ENCODE measurements at regions not wholly inside any gene's neighbourhood (a gene's known extent, or its start where the extent isn't known, plus 50 kb on each side); places are given as distances from the start of the nearest gene placed in this dataset.
"Not testable (repeated sequence)": the region's sequence is repeated elsewhere in the genome, so short reads cannot be mapped to it uniquely, and the experiment has no call there.

DNA sequence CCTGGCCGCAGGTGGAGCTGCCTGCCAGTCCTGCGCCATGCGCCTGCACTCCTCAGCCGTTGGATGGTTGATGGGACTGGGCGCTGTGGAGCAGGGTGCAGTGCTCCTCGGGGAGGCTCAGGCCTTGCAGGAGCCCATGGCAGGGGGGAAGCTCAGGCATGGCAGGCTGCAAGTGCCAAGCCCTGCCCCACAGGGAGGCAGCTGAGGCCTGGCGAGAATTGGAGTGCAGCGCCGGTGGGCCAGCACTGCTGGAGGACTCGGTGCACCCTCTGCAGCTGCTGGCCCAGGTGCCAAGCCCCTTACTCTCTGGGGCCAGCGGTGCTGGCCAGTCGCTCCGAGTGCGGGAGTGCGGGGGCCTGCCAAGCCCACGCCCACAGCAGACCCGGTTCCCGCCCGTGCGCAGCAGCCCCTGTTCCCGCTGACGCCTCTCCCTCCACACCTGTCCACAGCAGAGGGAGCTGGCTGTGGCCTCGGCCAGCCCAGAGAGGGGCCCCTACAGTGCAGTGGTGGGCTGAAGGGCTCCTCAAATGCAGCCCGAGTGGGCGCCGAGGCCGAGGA lies 275.9 kb upstream of the FRG1 start:
- ATAC-seq (replicated peaks in 1 of 4) (no peak), DNase-seq (no peak)
- no peaks in the 10 kb centered on the region for H3K27me3 ChIP-seq (replicated peaks in 1 of 2; ENCODE audit: control insufficient read depth in 2 of 2, extremely low read depth in 1 of 2, insufficient read depth in 2 of 2, low read length in 1 of 2)
- no peaks in the 10 kb centered on the region for H3K27me3 Mint-ChIP-seq
- H3K4me3 ChIP-seq (ENCODE audit: control insufficient read depth in 1 of 2, extremely low read depth in 1 of 2, low read length in 1 of 2) = no peak overlapping the region
- H3K36me3 Mint-ChIP-seq = no peaks in the 10 kb centered on the region
- H3K27ac ChIP-seq (ENCODE audit: low read length) = no peak overlapping the region
- no peak overlapping the region for H3K27ac Mint-ChIP-seq
- POLR2A ChIA-PET = no interaction called here
- no peaks in the 10 kb centered on the region for H3K9me3 Mint-ChIP-seq
- H3K9me3 ChIP-seq = no peaks in the 10 kb centered on the region
- no peaks in the 10 kb centered on the region for H3K36me3 ChIP-seq (ENCODE audit: control insufficient read depth in 2 of 2, extremely low read depth in 1 of 2, insufficient read depth in 1 of 2, low read length in 1 of 2)
- H3K4me3 Mint-ChIP-seq = no peak overlapping the region
- no peaks in the 10 kb centered on the region for H3K4me1 ChIP-seq (ENCODE audit: control insufficient read depth in 1 of 2, extremely low read depth in 1 of 2, insufficient read depth in 2 of 2, low read length in 2 of 2)
- no peaks in the 10 kb centered on the region for H3K4me1 Mint-ChIP-seq
- CTCF ChIA-PET = no interaction called here
- 89% methylated on average over 16 of the region's 27 CpGs for WGBS (ENCODE audit: insufficient coverage)

DNA sequence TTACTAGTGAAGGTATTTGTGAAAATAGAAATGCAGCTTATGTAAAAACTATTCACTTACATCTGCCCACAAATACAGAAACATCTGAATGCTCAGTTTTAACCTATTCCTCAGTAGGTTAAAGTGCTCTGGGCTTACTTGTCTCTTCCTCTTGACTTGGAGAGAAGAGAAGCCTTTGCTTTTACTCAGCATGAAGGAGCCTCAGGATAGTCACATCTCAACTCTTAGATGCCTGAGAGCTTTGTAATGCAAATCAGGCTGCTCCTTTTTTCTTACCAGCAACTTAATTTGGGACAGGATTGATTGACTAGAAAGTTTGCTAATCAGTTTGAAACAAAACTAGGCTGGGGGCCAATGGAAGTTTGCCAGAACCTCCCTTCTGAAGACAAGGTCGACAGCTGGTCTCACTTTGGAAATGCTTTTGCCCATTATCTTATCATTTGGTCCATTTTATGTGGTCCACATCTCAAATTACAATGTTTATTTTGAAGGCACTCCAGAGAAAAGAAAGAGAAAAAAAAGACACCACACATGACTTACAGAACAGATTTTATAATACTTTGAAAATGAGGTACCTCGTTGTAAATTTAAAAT lies 274.9 kb upstream of the FRG1 start:
- H3K36me3 Mint-ChIP-seq; POLR2A ChIA-PET; H3K9me3 Mint-ChIP-seq; DNase-seq; CTCF ChIA-PET; H3K4me1 Mint-ChIP-seq; H3K27ac ChIP-seq (ENCODE audit: low read length); H3K27me3 ChIP-seq (replicated peaks in 1 of 2; ENCODE audit: control insufficient read depth in 2 of 2, extremely low read depth in 1 of 2, insufficient read depth in 2 of 2, low read length in 1 of 2); ATAC-seq (replicated peaks in 1 of 4); H3K4me3 ChIP-seq (ENCODE audit: control insufficient read depth in 1 of 2, extremely low read depth in 1 of 2, low read length in 1 of 2); H3K9me3 ChIP-seq; H3K27me3 Mint-ChIP-seq; H3K4me3 Mint-ChIP-seq; H3K27ac Mint-ChIP-seq; H3K4me1 ChIP-seq (ENCODE audit: control insufficient read depth in 1 of 2, extremely low read depth in 1 of 2, insufficient read depth in 2 of 2, low read length in 2 of 2); H3K36me3 ChIP-seq (ENCODE audit: control insufficient read depth in 2 of 2, extremely low read depth in 1 of 2, insufficient read depth in 1 of 2, low read length in 1 of 2): not testable (repeated sequence)
- WGBS (ENCODE audit: insufficient coverage) = no CpG with 5 or more reads among the region's 2 CpGs

DNA sequence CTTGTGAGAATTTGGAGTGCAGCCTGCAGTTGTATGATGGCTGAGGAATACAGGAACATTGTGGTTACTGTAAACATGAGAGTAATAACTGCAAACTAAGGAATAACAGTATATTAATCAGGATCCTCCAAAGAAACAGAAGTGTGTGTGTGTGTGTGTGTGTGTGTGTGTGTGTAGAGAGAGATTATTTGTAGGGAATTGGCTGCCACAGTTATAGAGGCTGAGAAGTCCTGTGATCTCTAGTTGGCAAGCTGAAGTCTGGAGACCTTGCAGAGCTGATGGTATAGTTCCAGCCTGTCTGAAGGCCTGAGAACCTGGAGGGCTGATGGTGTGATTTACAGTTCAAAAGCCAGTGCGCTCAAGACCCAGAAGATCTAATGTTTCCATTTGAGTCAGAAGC lies 273.3 kb upstream of the FRG1 start:
- H3K36me3 Mint-ChIP-seq; POLR2A ChIA-PET; H3K9me3 Mint-ChIP-seq; ATAC-seq (replicated peaks in 1 of 4); H3K36me3 ChIP-seq (ENCODE audit: control insufficient read depth in 2 of 2, extremely low read depth in 1 of 2, insufficient read depth in 1 of 2, low read length in 1 of 2); DNase-seq; H3K4me1 Mint-ChIP-seq; H3K4me3 ChIP-seq (ENCODE audit: control insufficient read depth in 1 of 2, extremely low read depth in 1 of 2, low read length in 1 of 2); H3K27me3 ChIP-seq (replicated peaks in 1 of 2; ENCODE audit: control insufficient read depth in 2 of 2, extremely low read depth in 1 of 2, insufficient read depth in 2 of 2, low read length in 1 of 2); H3K27ac Mint-ChIP-seq; H3K4me3 Mint-ChIP-seq; CTCF ChIA-PET; H3K27ac ChIP-seq (ENCODE audit: low read length); H3K27me3 Mint-ChIP-seq; H3K4me1 ChIP-seq (ENCODE audit: control insufficient read depth in 1 of 2, extremely low read depth in 1 of 2, insufficient read depth in 2 of 2, low read length in 2 of 2); H3K9me3 ChIP-seq: not testable (repeated sequence)
- WGBS (ENCODE audit: insufficient coverage) = no CpG with 5 or more reads among the region's 1 CpG

DNA sequence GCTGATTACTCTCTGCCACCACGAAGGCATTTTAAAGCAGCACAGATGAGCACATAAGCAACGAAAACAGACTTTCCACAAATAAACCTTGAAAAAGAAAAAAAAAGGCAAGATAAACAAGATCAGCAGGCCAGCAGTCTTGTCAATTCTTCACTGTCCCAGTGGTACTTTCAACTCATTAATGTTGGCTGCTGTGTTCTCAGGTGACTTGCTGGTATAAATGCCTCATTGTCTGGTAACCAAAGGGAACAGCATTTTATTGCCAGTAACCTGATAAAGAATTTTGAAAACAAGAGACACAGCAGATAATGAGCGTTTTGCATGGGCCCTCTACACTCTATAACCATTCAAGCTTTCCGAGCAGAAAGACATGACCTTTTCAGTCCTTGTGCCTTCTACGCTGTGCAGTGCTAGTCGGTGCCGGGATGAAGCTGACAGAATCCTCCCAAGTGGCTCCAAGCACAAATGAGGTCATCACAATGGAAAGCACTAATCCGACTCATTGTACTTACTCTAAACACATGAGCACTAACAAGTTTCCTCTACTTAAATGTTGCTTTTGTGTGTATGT lies 242.9 kb upstream of the FRG1 start:
- H3K27me3 Mint-ChIP-seq; H3K27me3 ChIP-seq (replicated peaks in 1 of 2; ENCODE audit: control insufficient read depth in 2 of 2, extremely low read depth in 1 of 2, insufficient read depth in 2 of 2, low read length in 1 of 2); H3K4me3 ChIP-seq (ENCODE audit: control insufficient read depth in 1 of 2, extremely low read depth in 1 of 2, low read length in 1 of 2); H3K4me1 ChIP-seq (ENCODE audit: control insufficient read depth in 1 of 2, extremely low read depth in 1 of 2, insufficient read depth in 2 of 2, low read length in 2 of 2); H3K36me3 Mint-ChIP-seq; H3K27ac ChIP-seq (ENCODE audit: low read length); H3K9me3 ChIP-seq; H3K4me3 Mint-ChIP-seq; H3K36me3 ChIP-seq (ENCODE audit: control insufficient read depth in 2 of 2, extremely low read depth in 1 of 2, insufficient read depth in 1 of 2, low read length in 1 of 2); ATAC-seq (replicated peaks in 1 of 4); H3K4me1 Mint-ChIP-seq; CTCF ChIA-PET; H3K27ac Mint-ChIP-seq; H3K9me3 Mint-ChIP-seq; POLR2A ChIA-PET; DNase-seq: not testable (repeated sequence)
- no CpG with 5 or more reads among the region's 8 CpGs for WGBS (ENCODE audit: insufficient coverage)

DNA sequence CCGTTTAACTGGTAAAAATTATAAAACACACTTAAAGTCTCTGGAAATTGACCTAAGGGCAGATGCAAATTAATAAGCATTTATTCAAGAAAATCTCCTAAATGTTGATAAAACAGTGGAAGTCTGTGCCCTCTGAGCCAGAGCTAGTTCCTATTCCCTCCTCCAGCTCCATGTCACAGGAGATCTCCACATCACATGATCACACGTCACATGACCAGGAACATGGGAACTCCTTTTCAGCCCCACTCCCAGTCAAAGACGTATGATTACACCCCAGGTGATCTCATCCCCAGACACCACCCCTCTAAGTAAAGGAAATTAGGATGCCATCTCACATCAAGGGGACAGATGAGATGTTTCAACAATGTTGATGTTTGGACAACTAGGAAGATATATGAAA lies 237.7 kb upstream of the FRG1 start:
- H3K4me1 ChIP-seq (ENCODE audit: control insufficient read depth in 1 of 2, extremely low read depth in 1 of 2, insufficient read depth in 2 of 2, low read length in 2 of 2); CTCF ChIA-PET; H3K27ac ChIP-seq (ENCODE audit: low read length); H3K27me3 ChIP-seq (replicated peaks in 1 of 2; ENCODE audit: control insufficient read depth in 2 of 2, extremely low read depth in 1 of 2, insufficient read depth in 2 of 2, low read length in 1 of 2); POLR2A ChIA-PET; H3K27me3 Mint-ChIP-seq; H3K4me3 Mint-ChIP-seq; H3K36me3 ChIP-seq (ENCODE audit: control insufficient read depth in 2 of 2, extremely low read depth in 1 of 2, insufficient read depth in 1 of 2, low read length in 1 of 2); H3K27ac Mint-ChIP-seq; H3K9me3 Mint-ChIP-seq; H3K36me3 Mint-ChIP-seq; H3K4me3 ChIP-seq (ENCODE audit: control insufficient read depth in 1 of 2, extremely low read depth in 1 of 2, low read length in 1 of 2); DNase-seq; H3K9me3 ChIP-seq; ATAC-seq (replicated peaks in 1 of 4); H3K4me1 Mint-ChIP-seq: not testable (repeated sequence)
- WGBS (ENCODE audit: insufficient coverage) = no CpG with 5 or more reads among the region's 3 CpGs

DNA sequence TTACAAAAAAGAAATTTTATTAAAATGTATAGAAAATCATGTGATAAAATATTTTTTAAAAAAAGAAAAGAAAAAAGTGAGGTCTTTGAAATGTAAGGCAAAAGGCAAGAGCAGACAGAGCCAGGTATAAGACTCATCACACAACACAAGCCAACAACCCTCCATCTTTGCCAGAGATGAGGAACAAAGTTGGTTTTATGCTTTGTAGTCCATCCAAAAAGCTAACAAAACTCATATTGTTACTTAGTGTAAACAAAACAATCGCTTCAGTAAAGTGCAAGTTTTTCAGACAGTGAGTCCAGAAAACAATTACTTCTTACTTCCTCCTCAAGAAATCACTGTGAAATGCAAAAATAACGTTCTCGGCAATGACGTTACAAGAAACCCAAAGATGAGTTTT lies 233.9 kb upstream of the FRG1 start:
- H3K4me1 ChIP-seq (ENCODE audit: control insufficient read depth in 1 of 2, extremely low read depth in 1 of 2, insufficient read depth in 2 of 2, low read length in 2 of 2); H3K27ac ChIP-seq (ENCODE audit: low read length); DNase-seq; H3K27me3 Mint-ChIP-seq; H3K27ac Mint-ChIP-seq; H3K4me3 Mint-ChIP-seq; H3K4me3 ChIP-seq (ENCODE audit: control insufficient read depth in 1 of 2, extremely low read depth in 1 of 2, low read length in 1 of 2); H3K36me3 ChIP-seq (ENCODE audit: control insufficient read depth in 2 of 2, extremely low read depth in 1 of 2, insufficient read depth in 1 of 2, low read length in 1 of 2); H3K36me3 Mint-ChIP-seq; ATAC-seq (replicated peaks in 1 of 4); POLR2A ChIA-PET; H3K9me3 Mint-ChIP-seq; H3K27me3 ChIP-seq (replicated peaks in 1 of 2; ENCODE audit: control insufficient read depth in 2 of 2, extremely low read depth in 1 of 2, insufficient read depth in 2 of 2, low read length in 1 of 2); H3K4me1 Mint-ChIP-seq; CTCF ChIA-PET; H3K9me3 ChIP-seq: not testable (repeated sequence)
- no CpG with 5 or more reads among the region's 4 CpGs for WGBS (ENCODE audit: insufficient coverage)

DNA sequence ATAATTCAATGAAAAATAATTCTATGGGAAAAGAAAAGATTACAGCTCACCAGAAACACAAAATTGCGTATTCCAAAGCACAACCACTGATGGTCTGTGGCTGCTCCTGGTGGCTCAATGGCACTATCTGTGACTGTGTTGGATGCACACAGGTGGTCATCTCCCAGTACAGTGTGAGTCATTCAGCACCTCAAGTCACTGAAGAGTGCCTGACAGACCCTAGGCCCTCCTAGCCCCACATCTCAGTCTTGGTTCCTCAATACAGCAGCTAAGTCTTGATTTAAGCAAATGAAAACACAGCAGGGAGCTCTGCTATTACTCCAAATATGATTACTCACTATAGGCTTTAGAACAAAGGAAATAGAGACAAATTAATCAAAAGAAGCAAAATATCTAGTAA lies 233.4 kb upstream of the FRG1 start:
- H3K27ac ChIP-seq (ENCODE audit: low read length); CTCF ChIA-PET; H3K4me1 Mint-ChIP-seq; H3K4me1 ChIP-seq (ENCODE audit: control insufficient read depth in 1 of 2, extremely low read depth in 1 of 2, insufficient read depth in 2 of 2, low read length in 2 of 2); H3K36me3 ChIP-seq (ENCODE audit: control insufficient read depth in 2 of 2, extremely low read depth in 1 of 2, insufficient read depth in 1 of 2, low read length in 1 of 2); H3K4me3 Mint-ChIP-seq; POLR2A ChIA-PET; ATAC-seq (replicated peaks in 1 of 4); H3K27me3 ChIP-seq (replicated peaks in 1 of 2; ENCODE audit: control insufficient read depth in 2 of 2, extremely low read depth in 1 of 2, insufficient read depth in 2 of 2, low read length in 1 of 2); H3K36me3 Mint-ChIP-seq; DNase-seq; H3K27me3 Mint-ChIP-seq; H3K9me3 ChIP-seq; H3K9me3 Mint-ChIP-seq; H3K4me3 ChIP-seq (ENCODE audit: control insufficient read depth in 1 of 2, extremely low read depth in 1 of 2, low read length in 1 of 2); H3K27ac Mint-ChIP-seq: not testable (repeated sequence)
- WGBS (ENCODE audit: insufficient coverage) = no CpG with 5 or more reads among the region's 1 CpG

All from T-cell (primary cell).